ENCODE measurements at regions not wholly inside any gene's neighbourhood (a gene's known extent, or its start where the extent isn't known, plus 50 kb on each side); places are given as distances from the start of the nearest gene placed in this dataset.
A peak's percentile ranks its signal among the peaks of the same experiment; 100 is the strongest.

- Histone ChIP-seq H4K20me1 (ENCODE audit: insufficient read depth, low read length) (no peaks in the 10 kb centered on the region), H3K79me2 (ENCODE audit: insufficient read depth, low read length) (no peaks in the 10 kb centered on the region), H3K9ac (ENCODE audit: insufficient read depth, low read depth, low read length) (no peak overlapping the region), H2AFZ (ENCODE audit: low read length) (no peak overlapping the region), H3K27ac (ENCODE audit: extremely low read length, insufficient read depth, low read length) (no peak overlapping the region), H3K4me1 (ENCODE audit: insufficient read depth, low read length) (no peaks in the 10 kb centered on the region), H3K4me3 (replicated peaks in 1 of 3; ENCODE audit: insufficient read depth in 1 of 3, low read depth in 2 of 3, low read length in 3 of 3) (no peak overlapping the region), H3K4me2 (ENCODE audit: low read depth, low read length) (no peak overlapping the region), H3K27me3 (ENCODE audit: control insufficient read depth in 1 of 2, insufficient read depth in 2 of 2, low read length in 2 of 2) (peaks cover 0 to 15% of the 10 kb centered on the region in 2 experiments; a peak in 2 of 5 replicates), H3K36me3 (replicated peaks in 1 of 2; ENCODE audit: control insufficient read depth in 1 of 2, insufficient read depth in 2 of 2, low read length in 2 of 2) (no peaks in the 10 kb centered on the region), H3K9me3 (ENCODE audit: low read length) (no peaks in the 10 kb centered on the region)
- POLR2A ChIA-PET = no interaction called here
- in situ Hi-C loops (cut with HindIII; ENCODE audit: extremely low pct_ligation_motif_present, low pct_unique_long_range_greater_than_20kb) = no loop called here
- BruUV-seq (replicated peaks) = no TSS peak
- ATAC-seq (peak; percentile 41; the same call in 1 of the 3 replicates), FAIRE-seq (no peak), DNase-seq (ENCODE audit: low spot score) (no peak)
- intact Hi-C loops (cut with micrococcal nuclease; ENCODE audit: unreplicated experiment) = no loop called here
- WGBS (ENCODE audit: low lambda C conversion rate) = 2% methylated on average over 6 of the region's 6 CpGs
- CTCF ChIA-PET (ENCODE audit: low intra/inter-chr PET ratio, low total read pairs) = no interaction called here
- TF ChIP-seq KMT2B (CRISPR knock-in tag; IDR thresholded peaks at IDR 0.05) (no peak), ZSCAN12 (CRISPR knock-in tag; IDR thresholded peaks at IDR 0.05) (no peak), FOXK1 (CRISPR knock-in tag; IDR thresholded peaks at IDR 0.05; ENCODE audit: borderline replicate concordance, low read depth) (no peak), SETDB1 (CRISPR knock-in tag; IDR thresholded peaks at IDR 0.05; ENCODE audit: borderline replicate concordance) (no peak)
Observed at GRCh38 chr2:102932501-102932900, 170.7 kb downstream of the TMEM182 start.

DNA sequence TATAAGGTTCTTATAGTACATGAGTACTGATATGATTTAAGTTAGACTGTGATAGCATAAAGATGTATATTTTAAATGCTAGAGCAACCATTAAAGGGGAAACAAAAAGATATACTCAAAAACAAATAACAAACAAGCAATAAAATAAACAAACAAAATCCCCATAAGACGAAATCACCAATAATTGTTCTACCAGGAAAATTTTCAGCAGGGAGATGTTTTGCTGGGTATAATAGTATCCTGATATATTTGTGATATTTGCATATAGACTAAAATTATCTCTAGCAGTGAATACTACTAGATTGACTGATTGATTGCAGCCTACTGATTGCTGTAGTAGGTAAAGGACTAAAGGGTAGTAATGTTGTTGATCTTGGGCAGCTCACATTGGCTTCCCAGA is 177.4 kb downstream of the TMEM182 start:
- no peaks in the 10 kb centered on the region for H4K20me1 ChIP-seq (ENCODE audit: insufficient read depth, low read length)
- no peak overlapping the region for H3K9ac ChIP-seq (ENCODE audit: insufficient read depth, low read depth, low read length)
- BruUV-seq (replicated peaks) = no TSS peak
- DNase-seq (ENCODE audit: low spot score) (no peak), ATAC-seq (no peak), FAIRE-seq (no peak)
- ChIA-PET POLR2A (no interaction called here), CTCF (ENCODE audit: low intra/inter-chr PET ratio, low total read pairs) (no interaction called here)
- WGBS (ENCODE audit: low lambda C conversion rate) = 2% methylated on average over 1 of the region's 1 CpG
- no peak overlapping the region for H3K4me3 ChIP-seq (replicated peaks in 1 of 3; ENCODE audit: insufficient read depth in 1 of 3, low read depth in 2 of 3, low read length in 3 of 3)
- no peaks in the 10 kb centered on the region for H3K36me3 ChIP-seq (replicated peaks in 1 of 2; ENCODE audit: control insufficient read depth in 1 of 2, insufficient read depth in 2 of 2, low read length in 2 of 2)
- H3K4me2 ChIP-seq (ENCODE audit: low read depth, low read length) = no peak overlapping the region
- no peak overlapping the region for H2AFZ ChIP-seq (ENCODE audit: low read length)
- intact Hi-C loops (cut with micrococcal nuclease; ENCODE audit: unreplicated experiment) (no loop called here), in situ Hi-C loops (cut with HindIII; ENCODE audit: extremely low pct_ligation_motif_present, low pct_unique_long_range_greater_than_20kb) (no loop called here)
- 0 out of 2 replicates have a peak, but pooled peaks cover 7% of the 10 kb centered on the region for H3K9me3 ChIP-seq (ENCODE audit: low read length)
- no peaks in the 10 kb centered on the region for H3K4me1 ChIP-seq (ENCODE audit: insufficient read depth, low read length)
- no peaks in the 10 kb centered on the region for H3K79me2 ChIP-seq (ENCODE audit: insufficient read depth, low read length)
- H3K27me3 ChIP-seq (ENCODE audit: control insufficient read depth in 1 of 2, insufficient read depth in 2 of 2, low read length in 2 of 2) = 0 out of 5 replicates have a peak, but pooled peaks cover 0 to 4% of the 10 kb centered on the region in 2 experiments
- TF ChIP-seq ZNF234 (CRISPR knock-in tag; conservative IDR thresholded peaks at IDR 0.05) (no peak), RAD51 (IDR thresholded peaks at IDR 0.05; ENCODE audit: borderline replicate concordance) (no peak), ZFP1 (CRISPR knock-in tag; IDR thresholded peaks at IDR 0.05) (peak; percentile 82; the same call in 1 of the 2 replicates), ZKSCAN5 (CRISPR knock-in tag; IDR thresholded peaks at IDR 0.05) (no peak)
- no peak overlapping the region for H3K27ac ChIP-seq (ENCODE audit: extremely low read length, insufficient read depth, low read length)
